Fibroblast of mammary gland (primary cell): ENCODE measurements at regions not wholly inside any gene's neighbourhood (a gene's known extent, or its start where the extent isn't known, plus 50 kb on each side); places are given as distances from the start of the nearest gene placed in this dataset.

ENCODE experiments used
- DNase-seq: peaks from one replicate; pipeline ENCODE4 v3.0.0-alpha.2; 2010; ENCODE audit warnings: low read depth
- H3K4me3 ChIP-seq: 2 replicates; pipeline ENCODE4 v1.5.1; 2011; ENCODE audit warnings: low read depth, mild to moderate bottlenecking, low read length, moderate library complexity; ENCODE audit not compliant: control insufficient read depth
- CTCF ChIP-seq: conservative IDR thresholded peaks from 2 replicates; pipeline ENCODE4 v1.5.1; 2011; ENCODE audit warnings: low read depth, low read length, inconsistent platforms; ENCODE audit not compliant: control insufficient read depth, insufficient read depth

GRCh38 chr3:176293276-176293675 is 904.0 kb downstream of the TBL1XR1 start:
- TF ChIP-seq CTCF = no peak
- DNase-seq = no peak

DNA sequence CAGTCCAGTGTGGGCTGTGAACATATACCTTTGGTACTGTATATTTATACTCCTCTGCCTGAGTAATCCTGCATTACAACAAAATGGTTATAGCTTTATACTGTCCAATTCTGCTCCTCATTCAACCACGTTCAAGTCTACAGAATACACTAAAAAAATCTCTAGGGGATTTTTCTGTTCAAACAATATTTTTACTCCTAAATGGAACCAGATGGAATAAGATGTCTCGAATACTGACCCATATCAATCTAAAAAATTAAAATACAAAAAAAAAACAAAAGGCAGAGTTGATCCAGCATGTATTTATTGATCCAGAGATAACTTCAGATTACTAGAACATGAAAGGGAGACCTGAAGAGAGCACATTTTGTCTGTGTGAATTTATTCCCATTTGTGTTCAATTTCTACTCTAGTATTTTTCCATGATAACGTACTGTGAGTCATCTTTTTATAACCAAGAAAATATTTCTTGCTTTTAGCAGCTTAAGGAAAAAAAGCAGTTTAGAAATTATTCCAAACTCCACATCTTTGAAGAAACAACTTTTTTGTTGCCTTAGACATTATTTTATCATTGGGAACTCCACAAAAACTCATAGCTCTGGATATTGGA is 910.7 kb downstream of the TBL1XR1 start:
- TF ChIP-seq CTCF = no peak
- DNase-seq = peak; percentile 30
- H3K4me3 ChIP-seq = no peak overlapping the region

More at GRCh38 chr3:176293276-176293675, 904.0 kb downstream of the TBL1XR1 start:
- H3K4me3 ChIP-seq = no peak overlapping the region

GRCh38 chr3:176275538-176275937 is 921.7 kb downstream of the TBL1XR1 start:
- TF ChIP-seq CTCF = no peak
- H3K4me3 ChIP-seq = no peak overlapping the region
- no peak for DNase-seq

DNA sequence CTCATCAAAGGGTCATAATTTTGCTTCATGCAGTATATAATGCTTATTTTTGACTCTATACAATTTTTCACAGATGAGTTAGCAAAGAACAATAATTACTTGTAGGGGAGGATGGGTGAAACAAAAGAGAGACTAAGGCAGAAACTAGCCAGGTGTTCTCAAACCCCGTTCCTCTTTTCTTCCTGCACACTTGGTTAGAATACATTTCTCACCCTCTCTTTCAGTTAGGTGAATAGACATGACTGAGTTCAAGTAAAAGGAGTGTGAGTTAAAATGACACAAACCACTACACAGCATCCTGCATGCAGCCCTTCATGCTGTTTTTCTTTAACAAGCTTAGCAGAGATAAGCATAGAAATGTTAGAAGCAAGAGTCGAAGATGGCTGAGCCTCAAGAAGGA is 922.2 kb downstream of the TBL1XR1 start:
- TF ChIP-seq CTCF = no peak
- H3K4me3 ChIP-seq = no peak overlapping the region
- no peak for DNase-seq

DNA sequence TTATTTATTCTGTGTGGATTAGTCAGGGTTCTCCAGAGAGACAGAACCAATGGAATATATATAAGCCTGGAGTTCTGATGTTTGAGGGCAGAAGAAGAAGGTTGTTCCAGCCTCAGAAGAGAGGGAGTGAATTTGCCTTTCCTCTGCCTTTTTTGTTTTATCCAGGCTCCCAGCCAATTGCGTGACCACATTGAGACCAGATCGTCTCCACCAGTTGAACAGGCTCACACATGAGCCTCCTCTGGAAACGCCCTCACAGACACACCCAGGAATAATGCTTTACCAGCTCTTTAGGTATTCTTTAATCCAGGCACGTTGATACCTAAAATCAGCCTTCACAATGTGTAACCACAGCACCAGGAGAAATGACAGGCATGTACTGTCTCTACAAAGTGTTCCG is 923.1 kb downstream of the TBL1XR1 start:
- DNase-seq = no peak
- TF ChIP-seq CTCF = no peak
- no peak overlapping the region for H3K4me3 ChIP-seq

DNA sequence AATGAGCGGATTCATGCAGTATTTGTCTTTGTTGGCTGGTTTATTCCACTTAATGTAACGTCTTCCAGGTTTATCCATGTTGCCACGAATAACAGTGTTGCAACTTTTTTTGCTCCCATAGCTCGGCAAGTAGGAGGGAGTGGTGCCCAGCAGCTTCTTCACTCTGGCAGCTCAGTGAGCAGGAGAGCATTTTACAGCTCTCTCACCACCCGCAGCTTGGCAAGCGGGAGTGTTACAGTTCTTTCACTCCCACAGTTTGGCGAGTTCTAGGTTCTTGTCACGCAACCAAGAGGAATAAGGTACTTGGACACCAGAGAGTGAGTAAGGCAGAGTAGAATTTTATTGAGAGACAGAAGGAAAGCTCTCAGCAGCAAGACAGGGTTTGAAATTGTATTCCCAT is 935.2 kb downstream of the TBL1XR1 start:
- no peak for TF ChIP-seq CTCF
- no peak overlapping the region for H3K4me3 ChIP-seq
- no peak for DNase-seq

DNA sequence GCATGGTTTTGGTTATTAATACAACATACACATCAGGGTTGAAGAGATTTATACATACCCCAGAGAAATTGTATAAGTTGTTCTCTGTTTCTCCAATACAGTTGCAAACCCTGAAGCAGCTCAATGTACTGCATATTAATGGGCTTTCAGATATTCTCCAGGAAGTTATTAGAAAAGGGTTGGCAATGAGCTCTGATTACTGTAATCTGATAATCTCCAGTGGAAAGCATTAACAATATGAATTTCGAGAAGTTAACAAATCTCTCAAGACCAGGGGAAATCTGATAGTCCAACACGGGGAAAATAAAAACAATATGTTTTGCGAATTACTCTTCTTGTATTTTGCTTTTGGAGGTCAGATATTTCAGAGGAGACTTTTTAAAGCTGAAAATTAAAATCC is 950.1 kb downstream of the TBL1XR1 start:
- DNase-seq = no peak
- H3K4me3 ChIP-seq = no peak overlapping the region
- TF ChIP-seq CTCF = no peak
